Right ventricle myocardium superior (tissue), 1 donor: ENCODE measurements at regions not wholly inside any gene's neighbourhood (a gene's known extent, or its start where the extent isn't known, plus 50 kb on each side); places are given as distances from the start of the nearest gene placed in this dataset.
"Not testable (repeated sequence)": the region's sequence is repeated elsewhere in the genome, so short reads cannot be mapped to it uniquely, and the experiment has no call there.

Experiments
- ATAC-seq: fragments of 200-7000 bp; cut with Tn5 transposase; one replicate; pipeline ENCODE4 v1.9.1; 2020; ENCODE audit warnings: mild to moderate bottlenecking; ENCODE audit not compliant: poor library complexity
- DNase-seq: peaks from one replicate; pipeline ENCODE4 v3.0.0-alpha.2; 2020
- intact Hi-C: fragments of 100-400 bp; cut with DNase I; formaldehyde crosslinking; loops from one replicate; pipeline ENCODE4 v1.11.2; 2022
- donor health status: DM: no; HTN: yes; CAD: no; lungs with severe emphysema.

- intact Hi-C loops = no loop called here
Observed at GRCh38 chr10:128571745-128572144, 445.5 kb upstream of the MKI67 start.

GRCh38 chr10:128572696-128573095, 446.5 kb upstream of the MKI67 start:
- no peak for DNase-seq
- ATAC-seq = no peak
- intact Hi-C loops = no loop called here

More at GRCh38 chr10:128571745-128572144, 445.5 kb upstream of the MKI67 start:
- ATAC-seq = no peak
- no peak for DNase-seq

- intact Hi-C loops = no loop called here
- DNase-seq (no peak), ATAC-seq (no peak)
Observed at GRCh38 chr10:128573281-128573845, 447.1 kb upstream of the MKI67 start.

GRCh38 chr10:128573986-128574385, 447.8 kb upstream of the MKI67 start:
- DNase-seq (no peak), ATAC-seq (no peak)
- intact Hi-C loops = no loop called here

- ATAC-seq (no peak), DNase-seq (no peak)
- intact Hi-C loops = no loop called here
Observed at GRCh38 chr10:128574581-128575210, 448.5 kb upstream of the MKI67 start.

- intact Hi-C loops = no loop called here
- ATAC-seq = no peak
- no peak for DNase-seq
Observed at GRCh38 chr10:128575761-128576160, 449.5 kb upstream of the MKI67 start.

GRCh38 chr10:128576336-128576735, 450.1 kb upstream of the MKI67 start:
- ATAC-seq = no peak
- DNase-seq = no peak
- intact Hi-C loops = no loop called here

- no peak for DNase-seq
- intact Hi-C loops = no loop called here
- no peak for ATAC-seq
Observed at GRCh38 chr10:128576943-128577670, 450.9 kb upstream of the MKI67 start.

- intact Hi-C loops = no loop called here
- ATAC-seq (no peak), DNase-seq (no peak)
Observed at GRCh38 chr10:128577958-128578750, 451.9 kb upstream of the MKI67 start.

- intact Hi-C loops = no loop called here
- ATAC-seq = no peak
- DNase-seq = no peak
Observed at GRCh38 chr10:128578766-128579165, 452.5 kb upstream of the MKI67 start.

GRCh38 chr10:128579280-128579865, 453.1 kb upstream of the MKI67 start:
- ATAC-seq (peak; percentile 75), DNase-seq (no peak)
- intact Hi-C loops = no loop called here

GRCh38 chr10:128579901-128580300, 453.7 kb upstream of the MKI67 start:
- intact Hi-C loops = no loop called here
- ATAC-seq (no peak), DNase-seq (no peak)

- ATAC-seq, DNase-seq, intact Hi-C loops: not testable (repeated sequence)
Observed at GRCh38 chr10:128583125-128583524, 456.9 kb upstream of the MKI67 start.

- DNase-seq, ATAC-seq, intact Hi-C loops: not testable (repeated sequence)
Observed at GRCh38 chr10:128586599-128586998, 460.4 kb upstream of the MKI67 start.

- no peak for DNase-seq
- intact Hi-C loops = no loop called here
Observed at GRCh38 chr10:128587689-128588088, 461.5 kb upstream of the MKI67 start.

GRCh38 chr10:128588402-128588801, 462.2 kb upstream of the MKI67 start:
- intact Hi-C loops = no loop called here
- DNase-seq = no peak
- no peak for ATAC-seq

More at GRCh38 chr10:128587689-128588088, 461.5 kb upstream of the MKI67 start:
- ATAC-seq = no peak

GRCh38 chr10:128594688-128595087, 468.5 kb upstream of the MKI67 start:
- DNase-seq (no peak), ATAC-seq (no peak)
- intact Hi-C loops = no loop called here

- DNase-seq (no peak), ATAC-seq (no peak)
- intact Hi-C loops = no loop called here
Observed at GRCh38 chr10:128596906-128597305, 470.7 kb upstream of the MKI67 start.

GRCh38 chr10:128599030-128599429, 472.8 kb upstream of the MKI67 start:
- DNase-seq (no peak), ATAC-seq (no peak)
- intact Hi-C loops = no loop called here
